Right lobe of liver (tissue), 6 donors: ENCODE measurements at regions not wholly inside any gene's neighbourhood (a gene's known extent, or its start where the extent isn't known, plus 50 kb on each side); places are given as distances from the start of the nearest gene placed in this dataset.

ENCODE experiments used
- ATAC-seq, 4 donors: fragments of 200-7000 bp; cut with Tn5 transposase; one replicate each; pipeline ENCODE4 v1.9.1; 2020; ENCODE audit warnings: mild to moderate bottlenecking in 4 of 4, moderate library complexity in 4 of 4
- DNase-seq, 3 donors: peaks; one replicate each; pipeline ENCODE4 v3.0.0-alpha.2; 2020
- H3K27ac ChIP-seq, 3 donors: fragments of 200-600 bp; one replicate each; pipeline ENCODE4 v1.8.0; 2022
- H3K27me3 ChIP-seq, 2 donors: fragments of 200-600 bp; one replicate each; pipeline ENCODE4 v1.8.0; 2022
- H3K36me3 ChIP-seq, 4 donors: fragments of 200-600 bp; sonication (generic) in 1 of 4; one replicate each; pipeline versions ENCODE4 v1.5.1 to v1.8.0; 2017 to 2022; ENCODE audit warnings: control low read depth in 1 of 4
- H3K4me1 ChIP-seq, 4 donors: fragments of 200-600 bp; sonication (generic) in 1 of 4; one replicate each; pipeline versions ENCODE4 v1.5.1 to v1.8.0; 2017 to 2022; ENCODE audit warnings: control low read depth in 1 of 4
- H3K4me3 ChIP-seq, 3 donors: fragments of 200-600 bp; one replicate each; pipeline ENCODE4 v1.8.0; 2022
- H3K9me3 ChIP-seq, 4 donors: fragments of 200-600 bp; sonication (generic) in 1 of 4; one replicate each; pipeline versions ENCODE4 v1.5.1 to v1.8.0; 2017 to 2022; ENCODE audit warnings: control low read depth in 1 of 4
- POLR2A ChIP-seq: fragments of 450-650 bp; IDR thresholded peaks from one replicate; pipeline ENCODE4 v1.6.1; 2017; ENCODE audit warnings: antibody characterized with exemption, mild to moderate bottlenecking
- WGBS: methylation state at CpG from one replicate; pipeline ENCODE4 v1.1.6; 2018; ENCODE audit warnings: low coverage, low lambda C conversion rate; ENCODE audit not compliant: insufficient coverage; ENCODE audit errors: missing lambda C conversion rate; 5-methylcytosine and 5-hydroxymethylcytosine counted together
- intact Hi-C, 2 donors: fragments of 100-400 bp; cut with DNase I; formaldehyde crosslinking; loops; one replicate each; pipeline versions ENCODE4 v1.11.2 to v1.14.1; 2022
- TF ChIP-seq, protein P1 (sequence below), 4 donors: fragments of 200-600 bp in 3 of 4; fragments of 450-650 bp in 1 of 4; IDR thresholded peaks; one replicate each; pipeline versions ENCODE4 v1.5.1 to v1.8.0; 2016 to 2022; ENCODE audit warnings: antibody characterized with exemption in 4 of 4, mild to moderate bottlenecking in 2 of 4
- donor health status: DM: no; HTN: yes; CAD: no.
- donor health status: DM: no; HTN: no; CAD: no.
- donor health status: DM: no; HTN: no; CAD: no.
- donor health status: DM: no; HTN: yes; CAD: no.
- donor health status: DM: no; HTN: yes; CAD: no.

GRCh38 chr1:14341147-14341546, 257.3 kb upstream of the KAZN start:
- H3K4me1 ChIP-seq, result no peaks in the 10 kb centered on the region
- no peaks in the 10 kb centered on the region for H3K27me3 ChIP-seq
- TF ChIP-seq POLR2A, result no peak
- TF ChIP-seq, protein P1, sequence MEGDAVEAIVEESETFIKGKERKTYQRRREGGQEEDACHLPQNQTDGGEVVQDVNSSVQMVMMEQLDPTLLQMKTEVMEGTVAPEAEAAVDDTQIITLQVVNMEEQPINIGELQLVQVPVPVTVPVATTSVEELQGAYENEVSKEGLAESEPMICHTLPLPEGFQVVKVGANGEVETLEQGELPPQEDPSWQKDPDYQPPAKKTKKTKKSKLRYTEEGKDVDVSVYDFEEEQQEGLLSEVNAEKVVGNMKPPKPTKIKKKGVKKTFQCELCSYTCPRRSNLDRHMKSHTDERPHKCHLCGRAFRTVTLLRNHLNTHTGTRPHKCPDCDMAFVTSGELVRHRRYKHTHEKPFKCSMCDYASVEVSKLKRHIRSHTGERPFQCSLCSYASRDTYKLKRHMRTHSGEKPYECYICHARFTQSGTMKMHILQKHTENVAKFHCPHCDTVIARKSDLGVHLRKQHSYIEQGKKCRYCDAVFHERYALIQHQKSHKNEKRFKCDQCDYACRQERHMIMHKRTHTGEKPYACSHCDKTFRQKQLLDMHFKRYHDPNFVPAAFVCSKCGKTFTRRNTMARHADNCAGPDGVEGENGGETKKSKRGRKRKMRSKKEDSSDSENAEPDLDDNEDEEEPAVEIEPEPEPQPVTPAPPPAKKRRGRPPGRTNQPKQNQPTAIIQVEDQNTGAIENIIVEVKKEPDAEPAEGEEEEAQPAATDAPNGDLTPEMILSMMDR (IDR thresholded peaks at IDR 0.05), result no peak
- no peaks in the 10 kb centered on the region for H3K36me3 ChIP-seq
- ATAC-seq (no peak), DNase-seq (no peak)
- intact Hi-C loops, result no loop called here
- H3K9me3 ChIP-seq, result no peaks in the 10 kb centered on the region
- WGBS, result 38% methylated on average over 2 of the region's 3 CpGs
- H3K4me3 ChIP-seq, result no peak overlapping the region
- no peak overlapping the region for H3K27ac ChIP-seq

DNA sequence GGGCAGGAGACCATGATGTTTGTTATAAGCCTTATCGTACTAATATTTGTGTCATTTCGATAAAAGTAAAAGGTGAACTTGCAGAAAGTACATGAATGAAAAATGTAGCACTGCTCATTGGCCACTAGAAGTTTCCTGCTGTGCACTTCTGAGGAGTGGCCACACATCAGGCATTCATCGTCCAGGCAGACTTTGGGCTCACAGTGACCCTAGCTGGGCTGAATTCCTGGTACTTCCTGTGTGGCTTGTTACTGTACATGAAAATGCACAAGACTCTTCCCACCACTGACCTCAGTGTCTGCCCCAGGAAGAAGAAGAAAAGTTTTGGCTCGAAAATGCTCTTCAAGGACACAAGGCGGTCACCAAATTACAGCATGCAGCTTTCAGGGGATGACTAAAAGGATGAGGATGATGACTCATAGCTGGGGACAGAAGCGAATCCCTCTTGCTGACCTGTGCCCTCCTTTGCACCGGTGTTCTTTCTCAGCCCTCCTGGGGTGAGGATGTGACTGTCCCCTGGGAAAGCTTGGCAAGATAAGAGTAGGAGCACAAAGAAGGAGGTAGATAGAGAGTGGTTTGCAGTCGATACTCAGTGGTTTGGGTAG, 252.4 kb upstream of the KAZN start:
- H3K9me3 ChIP-seq, result no peaks in the 10 kb centered on the region
- no peaks in the 10 kb centered on the region for H3K4me1 ChIP-seq
- no peak overlapping the region for H3K27ac ChIP-seq
- WGBS, result 36% methylated on average over 7 of the region's 8 CpGs
- H3K36me3 ChIP-seq, result no peaks in the 10 kb centered on the region
- ATAC-seq, result no peak
- TF ChIP-seq, protein P1 (IDR thresholded peaks at IDR 0.05), result no peak
- no peak for TF ChIP-seq POLR2A
- no peaks in the 10 kb centered on the region for H3K27me3 ChIP-seq
- H3K4me3 ChIP-seq, result no peak overlapping the region
- DNase-seq, result no peak
- intact Hi-C loops, result no loop called here

- H3K9me3 ChIP-seq, result no peaks in the 10 kb centered on the region
- 49% methylated on average over 5 of the region's 6 CpGs for WGBS
- ATAC-seq (no peak), DNase-seq (no peak)
- intact Hi-C loops, result no loop called here
- H3K27me3 ChIP-seq, result no peaks in the 10 kb centered on the region
- H3K4me3 ChIP-seq, result no peak overlapping the region
- H3K36me3 ChIP-seq, result no peaks in the 10 kb centered on the region
- H3K4me1 ChIP-seq, result no peaks in the 10 kb centered on the region
- no peak overlapping the region for H3K27ac ChIP-seq
- TF ChIP-seq, protein P1 (IDR thresholded peaks at IDR 0.05), result no peak
- no peak for TF ChIP-seq POLR2A
Observed at GRCh38 chr1:14347186-14347585, 251.3 kb upstream of the KAZN start.

GRCh38 chr1:14347776-14348175, 250.7 kb upstream of the KAZN start:
- no peaks in the 10 kb centered on the region for H3K27me3 ChIP-seq
- no peak for ATAC-seq
- intact Hi-C loops, result no loop called here
- TF ChIP-seq, protein P1 (IDR thresholded peaks at IDR 0.05), result no peak
- no peak for TF ChIP-seq POLR2A
- 21% methylated on average over 3 of the region's 3 CpGs for WGBS
- H3K9me3 ChIP-seq, result no peaks in the 10 kb centered on the region
- no peaks in the 10 kb centered on the region for H3K4me1 ChIP-seq
- H3K27ac ChIP-seq, result no peak overlapping the region
- H3K36me3 ChIP-seq, result no peaks in the 10 kb centered on the region
- no peak overlapping the region for H3K4me3 ChIP-seq
- no peak for DNase-seq

DNA sequence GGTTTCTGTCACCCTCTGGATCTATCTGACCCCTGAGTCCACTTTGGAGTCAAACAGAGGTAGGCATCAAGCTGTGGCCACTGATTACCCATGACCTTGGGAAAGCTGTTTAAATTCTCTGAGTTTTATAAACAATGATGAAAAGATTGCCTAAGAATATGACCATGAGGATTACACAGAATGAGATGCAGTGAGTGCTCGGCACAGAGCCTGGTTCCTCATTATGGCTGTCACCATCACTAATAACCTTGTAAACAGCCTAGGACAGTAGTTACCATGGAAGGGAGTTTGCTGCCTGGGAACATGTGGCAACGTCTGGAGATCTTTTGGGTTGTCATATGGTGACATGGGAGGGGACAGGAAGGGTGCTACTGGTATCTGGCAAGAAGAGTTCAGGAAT, 248.3 kb upstream of the KAZN start:
- WGBS, result 16% methylated on average over 2 of the region's 2 CpGs
- ATAC-seq (no peak), DNase-seq (no peak)
- H3K36me3 ChIP-seq, result no peaks in the 10 kb centered on the region
- intact Hi-C loops, result no loop called here
- no peaks in the 10 kb centered on the region for H3K9me3 ChIP-seq
- H3K4me1 ChIP-seq, result no peaks in the 10 kb centered on the region
- H3K4me3 ChIP-seq, result no peak overlapping the region
- H3K27ac ChIP-seq, result no peak overlapping the region
- TF ChIP-seq POLR2A, result no peak
- TF ChIP-seq, protein P1 (IDR thresholded peaks at IDR 0.05), result no peak
- no peaks in the 10 kb centered on the region for H3K27me3 ChIP-seq
